ENCODE measurements at regions not wholly inside any gene's neighbourhood (a gene's known extent, or its start where the extent isn't known, plus 50 kb on each side); places are given as distances from the start of the nearest gene placed in this dataset.

DNA sequence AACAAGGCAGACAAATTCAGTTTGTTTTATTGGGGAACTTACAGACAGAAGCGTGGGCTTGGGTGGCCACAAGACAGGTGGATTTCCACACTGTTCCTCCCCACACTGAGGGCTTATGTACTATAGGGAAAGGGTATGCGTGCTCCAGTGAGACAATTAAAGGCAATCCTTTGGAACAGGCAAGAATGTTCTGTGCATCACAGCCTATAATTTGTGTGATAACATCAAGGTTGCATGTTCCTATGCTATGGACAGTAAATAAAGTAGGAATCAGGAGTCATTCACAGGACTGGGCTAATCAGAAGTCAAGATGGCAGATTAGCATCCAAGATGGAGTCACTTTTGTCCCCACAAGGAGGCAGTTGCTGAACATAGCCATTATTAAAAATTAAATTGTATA, 84.6 kb upstream of the TRIM2 start:
- no peak overlapping the region for H3K27ac ChIP-seq
- TF ChIP-seq CTCF (conservative IDR thresholded peaks at IDR 0.05) (no peak), ZFX (IDR thresholded peaks at IDR 0.05) (no peak)

GRCh38 chr4:153120235-153120634, 84.0 kb upstream of the TRIM2 start:
- no peak for TF ChIP-seq ZFX (IDR thresholded peaks at IDR 0.05)
- no peak for TF ChIP-seq CTCF (conservative IDR thresholded peaks at IDR 0.05)
- H3K27ac ChIP-seq, result no peak overlapping the region

- no peak overlapping the region for H3K27ac ChIP-seq
- TF ChIP-seq ZFX (IDR thresholded peaks at IDR 0.05) (no peak), CTCF (conservative IDR thresholded peaks at IDR 0.05) (no peak)
Observed at GRCh38 chr4:153122855-153123254, 81.4 kb upstream of the TRIM2 start.

DNA sequence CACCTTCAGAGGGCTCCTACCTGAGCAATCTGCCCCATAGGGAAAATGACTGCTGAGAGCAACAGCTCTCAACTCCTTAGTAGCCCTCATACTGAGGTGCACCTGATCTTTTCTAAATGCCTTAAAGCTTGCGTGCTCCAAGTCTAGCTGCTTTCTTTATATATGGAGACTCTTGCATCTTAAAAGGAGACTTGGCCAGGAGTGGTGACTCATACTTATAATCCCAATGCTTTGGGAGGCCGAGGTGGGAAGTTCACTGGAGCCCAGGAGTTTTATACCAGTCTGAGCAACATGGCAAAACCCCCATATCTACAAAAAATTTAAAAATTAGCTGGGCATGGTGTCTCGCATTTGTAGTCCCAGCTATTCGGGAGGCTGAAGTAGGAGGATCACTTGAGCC, 78.1 kb upstream of the TRIM2 start:
- H3K27ac ChIP-seq, result no peak overlapping the region

DNA sequence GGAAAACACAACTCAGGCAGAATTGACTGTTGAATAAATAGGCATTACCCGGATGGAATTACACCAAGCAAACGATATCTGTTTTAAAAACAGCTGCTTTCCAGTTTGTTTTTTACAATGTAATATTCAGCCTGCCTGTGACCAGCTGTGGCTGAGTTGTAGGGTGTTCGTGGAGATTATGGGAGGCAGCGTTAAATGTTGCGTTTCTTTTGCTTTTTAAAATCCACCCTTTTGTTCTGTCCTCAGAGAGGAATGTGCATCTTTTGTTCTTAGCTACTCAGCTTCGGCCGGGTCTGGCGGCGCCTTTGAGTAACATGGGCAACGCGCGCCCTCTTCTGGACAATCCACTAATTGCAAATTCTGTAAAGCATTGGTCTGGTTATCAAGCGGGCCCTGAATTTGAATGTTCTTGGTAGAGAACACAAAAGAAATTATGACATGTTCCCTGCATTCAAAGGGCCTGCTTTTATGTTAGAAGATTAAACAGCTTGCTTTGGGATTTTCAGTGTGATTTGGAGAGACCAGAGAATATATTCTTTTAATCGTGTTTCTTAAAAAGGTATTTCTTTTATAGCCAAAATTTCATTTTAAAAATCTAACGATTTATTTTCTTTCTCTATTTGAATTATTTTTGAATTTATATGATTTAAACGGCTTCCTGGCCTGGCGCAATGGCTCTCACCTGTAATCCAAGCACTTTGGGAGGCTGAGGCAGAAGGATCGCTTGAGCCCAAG, 76.3 kb upstream of the TRIM2 start:
- no peak overlapping the region for H3K27ac ChIP-seq
- TF ChIP-seq ZFX (IDR thresholded peaks at IDR 0.05) (no peak), CTCF (conservative IDR thresholded peaks at IDR 0.05) (peak; percentile 87)

More for the DNA sequence above, 78.1 kb upstream of the TRIM2 start:
- TF ChIP-seq ZFX (IDR thresholded peaks at IDR 0.05) (no peak), CTCF (conservative IDR thresholded peaks at IDR 0.05) (no peak)

- TF ChIP-seq ZFX (IDR thresholded peaks at IDR 0.05) (no peak), CTCF (conservative IDR thresholded peaks at IDR 0.05) (peak; percentile 38)
- no peak overlapping the region for H3K27ac ChIP-seq
Observed at GRCh38 chr4:153131596-153131995, 72.6 kb upstream of the TRIM2 start.

- TF ChIP-seq ZFX (IDR thresholded peaks at IDR 0.05) (no peak), CTCF (conservative IDR thresholded peaks at IDR 0.05) (no peak)
- no peak overlapping the region for H3K27ac ChIP-seq
Observed at GRCh38 chr4:153137159-153137558, 67.1 kb upstream of the TRIM2 start.
